B cell (primary cell): ENCODE measurements at regions not wholly inside any gene's neighbourhood (a gene's known extent, or its start where the extent isn't known, plus 50 kb on each side); places are given as distances from the start of the nearest gene placed in this dataset.

ENCODE experiments used
- CTCF ChIP-seq: fragments of 200-600 bp; IDR thresholded peaks from one replicate; pipeline ENCODE4 v1.8.0; 2022; ENCODE audit warnings: antibody characterized with exemption, mild to moderate bottlenecking
- EZH2 ChIP-seq: IDR thresholded peaks from 2 replicates; pipeline ENCODE4 v1.6.1; 2012; ENCODE audit warnings: borderline replicate concordance, low read depth, mild to moderate bottlenecking, moderate library complexity, low read length; ENCODE audit not compliant: insufficient read depth, poor library complexity, severe bottlenecking

DNA sequence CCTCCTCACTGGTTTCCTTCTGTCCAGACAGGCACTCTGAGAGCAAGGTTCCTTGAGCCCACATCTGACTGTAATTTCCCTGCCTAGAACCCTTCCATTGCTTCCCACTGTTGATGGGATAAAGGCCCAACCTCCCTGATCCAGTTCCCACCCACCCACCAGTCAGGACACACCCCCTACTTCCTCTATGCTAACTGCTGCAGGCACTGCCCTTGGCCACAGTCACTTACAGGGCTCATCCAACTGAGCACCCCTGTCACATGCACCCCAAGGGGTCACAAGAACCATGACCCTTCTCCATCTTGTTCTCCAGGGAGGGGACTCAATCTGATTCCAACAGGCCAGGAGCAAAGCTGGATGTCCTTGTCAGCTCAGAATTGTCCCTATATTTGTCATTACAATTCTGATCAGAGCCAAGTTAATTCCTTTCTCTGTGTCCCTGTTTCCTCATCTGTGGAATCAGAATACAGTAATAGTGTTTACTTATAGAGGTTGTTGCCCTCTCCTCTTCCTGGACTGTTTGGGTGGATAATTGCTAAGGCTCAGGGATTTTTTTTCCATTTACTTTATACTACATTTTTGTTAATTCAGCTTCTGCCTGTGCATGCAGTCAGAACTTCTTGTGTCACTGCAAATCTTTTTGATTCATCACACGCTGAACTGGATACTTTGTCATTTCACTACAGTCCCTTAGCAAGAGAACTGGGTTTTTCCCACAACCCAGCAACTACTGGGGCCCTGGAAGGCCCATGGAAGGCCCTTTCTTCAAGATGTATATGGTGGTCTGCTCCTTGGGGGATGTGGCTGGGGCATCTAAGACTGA is 105.6 kb upstream of the MAMLD1 start:
- TF ChIP-seq CTCF (no peak), EZH2 (no peak)
